Retinal pigment epithelial cell (primary cell): ENCODE measurements at regions not wholly inside any gene's neighbourhood (a gene's known extent, or its start where the extent isn't known, plus 50 kb on each side); places are given as distances from the start of the nearest gene placed in this dataset.

Experiments used
- DNase-seq: peaks from one replicate; pipeline ENCODE4 v3.0.0-alpha.2; 2010; ENCODE audit warnings: low read depth
- H3K4me3 ChIP-seq: 2 replicates; pipeline ENCODE4 v1.5.1; 2011; ENCODE audit warnings: mild to moderate bottlenecking, low read length, control low read depth, moderate library complexity
- CTCF ChIP-seq: conservative IDR thresholded peaks from 2 replicates; pipeline ENCODE4 v1.5.1; 2011; ENCODE audit warnings: low read depth, low read length, control low read depth, inconsistent platforms

DNA sequence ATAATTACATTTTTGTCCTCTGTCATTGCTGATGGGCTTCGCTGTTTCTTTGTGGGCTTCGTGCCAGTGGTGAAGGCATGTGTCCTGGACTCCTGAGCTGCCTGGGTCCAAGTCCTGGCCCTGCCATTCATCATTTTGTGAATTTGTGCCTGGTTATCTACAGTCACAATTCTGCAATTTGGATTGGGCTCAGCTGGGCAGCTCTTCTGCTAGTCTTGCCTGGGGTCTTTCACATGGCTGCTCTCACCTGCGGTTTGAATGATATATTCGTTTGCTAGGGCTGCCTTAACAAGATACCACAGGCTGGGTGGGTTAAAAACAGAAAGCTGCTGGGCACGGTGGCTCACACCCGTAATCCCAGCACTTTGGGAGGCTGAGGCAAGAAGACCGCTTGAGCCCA is 192.7 kb upstream of the IER5L start:
- H3K4me3 ChIP-seq: no peak overlapping the region
- no peak for TF ChIP-seq CTCF
- DNase-seq: no peak

DNA sequence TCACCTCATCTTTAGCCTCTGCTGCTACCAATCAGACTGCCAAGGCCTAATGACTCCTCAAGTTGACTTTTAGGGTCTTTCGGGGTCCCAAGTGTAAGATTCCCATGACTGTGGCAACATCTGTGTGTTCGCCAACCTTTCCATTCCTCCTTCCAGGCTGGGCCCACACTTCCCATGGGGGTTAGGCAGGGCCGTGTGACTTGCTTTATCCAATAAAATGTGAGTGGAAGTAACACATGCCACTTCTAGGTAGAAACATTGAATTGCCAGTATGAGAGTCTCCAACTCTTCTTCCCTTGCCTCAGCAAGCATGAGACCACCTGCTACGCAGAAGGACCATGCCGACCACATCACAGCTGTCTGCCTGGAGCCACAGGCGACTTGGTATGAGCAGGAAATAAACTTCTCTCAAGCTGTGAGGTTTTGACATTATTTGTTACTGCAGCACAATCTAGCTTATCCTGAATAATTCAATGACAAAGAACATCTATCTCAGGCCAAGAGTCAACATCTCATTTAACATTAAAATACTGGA is 190.4 kb upstream of the IER5L start:
- DNase-seq: no peak

DNA sequence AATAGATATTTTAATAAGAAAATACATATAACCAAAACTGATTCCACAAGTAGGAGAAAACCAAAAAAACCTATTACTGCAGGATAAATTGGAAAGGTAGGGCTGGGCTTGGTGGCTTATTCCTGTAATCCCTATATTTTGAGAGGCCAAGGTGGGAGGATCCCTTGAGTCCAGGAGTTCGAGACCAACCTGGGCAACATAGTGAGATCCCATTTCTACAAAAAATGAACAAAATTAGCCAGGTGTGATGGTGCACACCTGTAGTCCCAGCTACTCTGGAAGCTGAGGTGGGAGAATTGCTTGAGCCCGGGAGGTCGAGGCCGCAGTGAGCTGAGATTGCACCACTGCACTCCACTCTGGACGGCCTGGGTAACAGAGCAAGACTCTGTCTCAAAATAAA is 189.2 kb upstream of the IER5L start:
- no peak overlapping the region for H3K4me3 ChIP-seq
- no peak for TF ChIP-seq CTCF
- DNase-seq: no peak

More for the DNA sequence above, 190.4 kb upstream of the IER5L start:
- no peak overlapping the region for H3K4me3 ChIP-seq
- TF ChIP-seq CTCF: no peak

- no peak for DNase-seq
- no peak for TF ChIP-seq CTCF
- H3K4me3 ChIP-seq: no peak overlapping the region
These were observed 187.1 kb upstream of the IER5L start for GRCh38 chr9:129365196-129365595.

- H3K4me3 ChIP-seq: no peak overlapping the region
- no peak for TF ChIP-seq CTCF
These were observed 185.3 kb upstream of the IER5L start for GRCh38 chr9:129363216-129363873.

DNA sequence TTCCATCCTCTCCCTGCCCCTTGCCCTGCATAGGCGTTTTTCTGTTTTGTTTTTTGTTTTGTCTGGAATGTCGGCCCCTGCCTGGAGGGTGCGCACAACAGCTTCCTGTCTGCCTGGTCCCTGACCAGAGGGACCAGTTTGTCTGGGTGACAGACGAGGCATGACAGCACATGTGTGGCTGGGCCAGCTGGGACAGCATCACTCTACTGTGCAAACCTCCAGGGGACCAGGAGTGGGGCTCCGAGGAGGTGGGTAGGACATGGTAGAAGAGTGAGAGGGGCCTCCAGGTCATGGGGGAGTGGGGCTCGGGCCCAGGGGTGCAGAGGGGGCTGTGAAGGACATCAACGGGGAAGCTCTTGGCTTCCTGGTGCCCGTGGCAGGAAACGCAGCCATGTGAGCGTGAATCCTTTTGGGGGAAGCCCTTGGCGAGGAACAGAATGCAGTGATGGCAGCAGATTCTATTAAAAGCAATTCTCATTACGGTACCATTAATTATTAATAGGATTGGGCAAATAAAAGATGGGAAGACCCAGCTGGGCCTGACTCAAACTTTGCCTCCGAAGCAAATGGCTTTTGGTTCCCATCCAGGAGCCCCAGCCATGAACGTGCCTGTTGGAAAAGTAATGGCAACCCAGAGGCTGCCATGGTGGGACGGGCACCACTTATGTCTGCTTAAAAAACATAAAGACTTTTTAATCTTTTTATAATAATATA is 184.4 kb upstream of the IER5L start:
- DNase-seq: no peak

More at GRCh38 chr9:129363216-129363873, 185.3 kb upstream of the IER5L start:
- DNase-seq: no peak

More for the DNA sequence above, 184.4 kb upstream of the IER5L start:
- H3K4me3 ChIP-seq: no peak overlapping the region
- no peak for TF ChIP-seq CTCF
